Activated CD4-positive, alpha-beta T cell treated with anti-CD3 and anti-CD28 coated beads, Interleukin-2, amount 10 ng/mL, durations not matched to agents 24 days and 14 days (primary cell): ENCODE measurements at regions not wholly inside any gene's neighbourhood (a gene's known extent, or its start where the extent isn't known, plus 50 kb on each side); places are given as distances from the start of the nearest gene placed in this dataset.
"Not testable (repeated sequence)": the region's sequence is repeated elsewhere in the genome, so short reads cannot be mapped to it uniquely, and the experiment has no call there.

Experiments used
- DNase-seq: peaks from one replicate; pipeline ENCODE4 v3.0.0; 2022
- H3K27ac Mint-ChIP-seq: one replicate; pipeline ENCODE4 v1.8.0; 2022; ENCODE audit warnings: mild to moderate bottlenecking, mixed read lengths
- H3K27me3 Mint-ChIP-seq: one replicate; pipeline ENCODE4 v1.8.0; 2022; ENCODE audit warnings: mixed read lengths
- H3K36me3 Mint-ChIP-seq: one replicate; pipeline ENCODE4 v1.8.0; 2022; ENCODE audit warnings: low read depth, mild to moderate bottlenecking, mixed read lengths
- H3K4me1 Mint-ChIP-seq: one replicate; pipeline ENCODE4 v1.8.0; 2021; ENCODE audit warnings: mixed read lengths
- H3K4me3 Mint-ChIP-seq: one replicate; pipeline ENCODE4 v1.8.0; 2022; ENCODE audit warnings: mild to moderate bottlenecking, moderate library complexity, mixed read lengths
- H3K9me3 Mint-ChIP-seq: one replicate; pipeline ENCODE4 v1.8.0; 2021; ENCODE audit warnings: mixed read lengths
- intact Hi-C: fragments of 100-400 bp; cut with micrococcal nuclease; formaldehyde crosslinking; loops from one replicate; pipeline ENCODE4 v1.15.1; 2023

DNA sequence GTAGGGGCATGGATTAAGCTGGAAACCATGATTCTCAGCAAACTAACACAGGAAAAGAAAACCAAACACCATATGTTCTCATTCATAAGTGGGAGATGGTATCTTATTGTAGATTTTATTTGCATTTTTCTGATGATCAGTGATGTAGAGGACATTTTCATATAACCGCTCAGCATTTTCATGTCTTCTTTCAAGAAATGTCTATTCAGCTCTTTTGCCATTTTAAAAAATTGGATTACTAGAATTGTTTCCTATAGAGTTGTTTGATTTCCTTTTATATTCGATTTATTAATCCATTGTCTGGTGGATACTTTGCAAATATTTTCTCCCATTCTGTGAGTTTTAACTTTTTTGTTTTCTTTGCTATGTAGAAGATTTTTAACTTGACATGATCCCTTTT is 682.2 kb upstream of the BCHE start:
- DNase-seq: no peak
- intact Hi-C loops: no loop called here
- Mint-ChIP-seq H3K27ac (no peak overlapping the region), H3K4me1 (no peaks in the 10 kb centered on the region), H3K4me3 (no peak overlapping the region), H3K36me3 (no peaks in the 10 kb centered on the region), H3K9me3 (no peaks in the 10 kb centered on the region), H3K27me3 (no peaks in the 10 kb centered on the region)

DNA sequence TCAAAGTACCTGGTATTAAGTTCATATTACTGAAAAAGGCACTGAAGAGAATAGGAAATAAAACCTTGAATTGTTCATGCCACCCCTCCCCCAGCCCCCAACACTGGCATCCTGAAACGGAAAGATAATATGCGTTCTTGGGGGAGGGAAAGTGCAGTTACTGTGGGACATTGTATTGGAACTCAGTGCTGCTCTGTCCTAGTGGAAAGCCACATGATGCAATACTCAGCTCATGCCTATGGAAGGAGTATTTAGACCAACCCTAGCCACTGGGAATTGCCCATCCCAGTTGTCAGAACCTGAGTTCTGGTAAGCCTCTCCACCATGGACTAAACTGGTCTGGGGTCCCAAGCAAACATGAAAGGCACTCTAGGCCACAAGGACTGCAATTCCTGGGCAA is 680.8 kb upstream of the BCHE start:
- H3K4me3 Mint-ChIP-seq: no peak overlapping the region
- H3K4me1 Mint-ChIP-seq: no peaks in the 10 kb centered on the region
- no peak for DNase-seq
- intact Hi-C loops: no loop called here
- no peak overlapping the region for H3K27ac Mint-ChIP-seq
- H3K9me3 Mint-ChIP-seq: peaks cover 3% of the 10 kb centered on the region
- no peaks in the 10 kb centered on the region for H3K36me3 Mint-ChIP-seq
- no peaks in the 10 kb centered on the region for H3K27me3 Mint-ChIP-seq

DNA sequence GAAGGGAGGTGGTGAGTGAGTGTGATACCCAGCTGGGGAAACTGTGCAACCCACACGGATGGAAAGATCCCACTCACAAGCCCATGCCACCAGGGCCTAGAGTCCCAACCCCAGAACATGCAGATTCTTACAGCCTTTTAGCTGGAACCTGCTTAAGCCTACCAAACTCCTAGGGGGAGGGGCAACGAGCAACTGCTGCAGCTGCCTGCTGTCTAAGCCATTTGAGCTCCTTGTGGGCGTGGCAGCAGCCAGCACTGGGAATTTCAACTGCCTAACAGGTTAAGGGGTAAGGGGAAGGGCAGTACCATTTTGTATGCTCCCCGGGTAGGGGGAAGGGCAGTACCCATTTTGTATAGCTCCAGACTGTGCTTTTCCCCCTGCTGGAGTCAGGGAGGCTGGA is 673.2 kb upstream of the BCHE start:
- intact Hi-C loops: no loop called here
- no peak for DNase-seq
- H3K4me3 Mint-ChIP-seq: no peak overlapping the region
- no peaks in the 10 kb centered on the region for H3K36me3 Mint-ChIP-seq
- peaks cover 14% of the 10 kb centered on the region for H3K9me3 Mint-ChIP-seq
- H3K27ac Mint-ChIP-seq: no peak overlapping the region
- no peaks in the 10 kb centered on the region for H3K27me3 Mint-ChIP-seq
- no peaks in the 10 kb centered on the region for H3K4me1 Mint-ChIP-seq

DNA sequence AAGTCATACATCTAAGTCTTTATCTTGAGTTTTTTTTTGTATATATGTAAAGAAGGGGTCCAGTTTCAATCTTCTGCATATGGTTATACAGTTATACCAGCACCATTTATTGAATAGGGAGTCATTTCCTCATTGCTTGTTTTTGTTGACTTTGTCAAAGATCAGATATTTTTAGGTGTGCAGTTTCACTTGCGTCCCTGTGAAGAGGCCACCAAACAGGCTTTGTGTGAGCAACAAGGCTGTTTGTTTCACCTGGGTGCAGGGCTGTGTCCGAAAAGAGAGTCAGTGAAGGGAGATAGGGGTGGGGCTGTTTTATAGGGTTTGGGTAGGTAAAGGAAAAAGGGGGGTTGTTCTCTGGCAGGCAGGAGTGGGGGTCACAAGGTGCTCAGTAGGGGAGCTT is 663.2 kb upstream of the BCHE start:
- DNase-seq, H3K4me1 Mint-ChIP-seq, H3K27ac Mint-ChIP-seq, H3K36me3 Mint-ChIP-seq, H3K4me3 Mint-ChIP-seq, H3K27me3 Mint-ChIP-seq, intact Hi-C loops: not testable (repeated sequence)
- peaks cover 20% of the 10 kb centered on the region for H3K9me3 Mint-ChIP-seq

DNA sequence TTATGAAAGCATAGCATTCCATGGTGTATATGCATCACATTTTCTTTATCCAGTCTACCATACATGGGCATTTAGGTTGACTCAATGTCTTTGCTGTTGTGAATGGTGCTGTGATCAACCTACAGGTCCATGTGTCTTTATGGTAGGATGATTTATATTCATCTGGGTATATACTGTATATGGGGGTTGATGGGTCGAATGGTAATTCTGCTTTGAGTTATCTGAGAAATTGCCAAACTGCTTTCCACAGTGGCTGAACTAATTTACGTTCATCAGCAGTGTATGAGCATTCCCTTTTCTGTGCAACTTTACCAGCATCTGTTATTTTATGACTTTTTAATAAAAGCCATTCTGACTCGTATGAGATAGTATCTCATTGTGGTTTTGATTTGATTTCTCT is 662.4 kb upstream of the BCHE start:
- Mint-ChIP-seq H3K27me3 (no peaks in the 10 kb centered on the region), H3K27ac (no peak overlapping the region), H3K36me3 (no peaks in the 10 kb centered on the region), H3K4me3 (no peak overlapping the region), H3K4me1 (no peaks in the 10 kb centered on the region), H3K9me3 (peaks cover 20% of the 10 kb centered on the region)
- no peak for DNase-seq
- intact Hi-C loops: no loop called here

DNA sequence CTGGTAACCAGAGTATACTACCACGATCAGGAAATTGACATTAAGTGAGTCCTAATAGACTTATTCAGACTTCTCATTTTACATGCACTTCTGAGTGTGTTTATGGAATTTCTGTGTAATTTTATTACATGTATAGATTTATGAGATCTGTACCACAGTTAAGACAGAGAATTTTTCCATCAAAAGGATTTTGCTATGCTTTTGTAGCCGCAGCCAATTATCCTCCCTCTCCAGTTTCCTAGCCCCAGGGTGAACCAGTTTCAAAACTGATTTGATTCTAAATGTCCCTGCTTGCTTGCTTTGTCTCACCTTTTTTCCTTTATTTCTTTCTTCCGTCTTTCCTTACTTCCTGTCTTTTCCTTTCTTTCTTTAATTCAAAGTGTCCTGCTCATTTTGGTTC is 661.2 kb upstream of the BCHE start:
- DNase-seq: no peak
- intact Hi-C loops: no loop called here
- no peaks in the 10 kb centered on the region for H3K4me1 Mint-ChIP-seq
- no peak overlapping the region for H3K27ac Mint-ChIP-seq
- no peak overlapping the region for H3K4me3 Mint-ChIP-seq
- H3K9me3 Mint-ChIP-seq: peaks cover 20% of the 10 kb centered on the region
- no peaks in the 10 kb centered on the region for H3K27me3 Mint-ChIP-seq
- H3K36me3 Mint-ChIP-seq: no peaks in the 10 kb centered on the region

DNA sequence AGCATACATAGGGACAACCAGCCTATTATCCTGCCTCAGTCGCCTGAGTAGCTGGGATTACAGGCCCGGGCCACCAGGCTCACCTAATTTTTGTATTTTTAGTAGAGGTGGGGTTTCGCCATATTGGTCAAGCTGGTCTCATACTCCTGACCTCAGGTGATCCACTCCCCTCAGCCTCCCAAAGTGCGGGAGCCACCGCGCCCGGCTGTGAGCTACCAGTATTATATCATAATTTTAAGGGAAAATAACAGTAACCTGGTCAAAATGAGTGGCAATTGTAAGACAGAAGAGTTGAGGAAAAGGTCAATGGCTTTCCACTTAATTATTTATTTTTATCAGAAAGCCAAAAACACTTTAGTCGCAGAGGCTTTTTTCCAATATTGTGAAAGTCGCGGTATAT is 652.6 kb upstream of the BCHE start:
- Mint-ChIP-seq H3K36me3 (no peaks in the 10 kb centered on the region), H3K27me3 (no peaks in the 10 kb centered on the region), H3K9me3 (no peaks in the 10 kb centered on the region), H3K4me1 (no peaks in the 10 kb centered on the region), H3K27ac (no peak overlapping the region), H3K4me3 (no peak overlapping the region)
- DNase-seq: no peak
- intact Hi-C loops: no loop called here

DNA sequence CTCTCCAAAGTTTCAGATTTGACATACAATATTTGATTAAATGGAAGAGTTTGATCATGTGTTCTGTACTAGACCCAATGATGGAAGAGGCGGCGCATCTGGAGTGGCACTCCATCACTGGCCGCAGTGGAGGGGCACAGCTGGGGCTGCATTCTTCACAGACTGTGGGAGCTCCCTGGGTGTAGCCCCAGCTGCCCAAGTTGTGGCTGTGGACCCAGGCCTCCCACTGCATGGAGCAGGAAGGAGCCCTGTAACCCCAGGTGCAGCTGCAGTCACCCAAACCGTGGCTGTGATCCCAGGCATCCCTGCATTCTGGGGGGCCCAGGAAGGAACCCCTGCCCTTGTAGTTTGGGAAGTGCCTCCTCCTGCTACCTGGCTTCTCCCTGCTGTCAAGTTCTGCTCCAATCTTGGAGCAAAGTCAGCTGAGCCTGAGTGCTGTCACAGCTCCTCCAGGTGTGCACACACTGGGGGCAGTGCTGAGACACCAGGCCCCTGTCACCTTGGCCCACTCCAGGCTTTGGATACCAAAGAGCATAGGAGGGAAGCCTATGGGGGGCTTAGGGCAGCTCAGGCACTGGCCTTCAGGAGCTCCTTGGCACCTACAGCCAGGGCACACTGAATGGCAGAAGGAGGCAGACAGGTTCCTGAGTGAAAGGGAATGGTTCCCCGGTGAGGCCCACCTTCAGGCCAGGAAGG is 651.9 kb upstream of the BCHE start:
- DNase-seq: no peak
- H3K27me3 Mint-ChIP-seq: no peaks in the 10 kb centered on the region
- H3K4me3 Mint-ChIP-seq: no peak overlapping the region
- H3K27ac Mint-ChIP-seq: no peak overlapping the region
- intact Hi-C loops: no loop called here
- H3K36me3 Mint-ChIP-seq: no peaks in the 10 kb centered on the region
- no peaks in the 10 kb centered on the region for H3K4me1 Mint-ChIP-seq
- no peaks in the 10 kb centered on the region for H3K9me3 Mint-ChIP-seq

DNA sequence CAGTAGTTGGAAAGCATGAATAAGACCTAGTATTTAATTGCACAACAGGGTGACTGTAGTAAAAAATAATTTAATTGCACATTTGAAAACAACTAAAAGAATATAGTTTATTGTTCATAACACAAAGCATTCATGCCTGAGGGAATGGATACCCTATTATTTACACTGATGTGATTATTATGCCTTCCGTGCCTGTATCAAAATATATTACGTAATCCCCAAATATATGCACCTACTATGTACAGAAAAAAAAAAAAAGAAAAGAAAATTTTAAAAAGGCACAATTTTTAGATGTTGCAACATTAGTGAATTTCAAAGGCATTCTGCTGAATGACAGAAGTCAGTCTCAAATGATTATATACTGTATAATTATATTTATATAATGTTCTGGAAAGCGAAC is 647.2 kb upstream of the BCHE start:
- intact Hi-C loops: no loop called here
- Mint-ChIP-seq H3K4me1 (no peaks in the 10 kb centered on the region), H3K4me3 (no peak overlapping the region), H3K9me3 (peaks cover 3% of the 10 kb centered on the region), H3K27me3 (no peaks in the 10 kb centered on the region), H3K36me3 (no peaks in the 10 kb centered on the region), H3K27ac (no peak overlapping the region)
- DNase-seq: no peak

DNA sequence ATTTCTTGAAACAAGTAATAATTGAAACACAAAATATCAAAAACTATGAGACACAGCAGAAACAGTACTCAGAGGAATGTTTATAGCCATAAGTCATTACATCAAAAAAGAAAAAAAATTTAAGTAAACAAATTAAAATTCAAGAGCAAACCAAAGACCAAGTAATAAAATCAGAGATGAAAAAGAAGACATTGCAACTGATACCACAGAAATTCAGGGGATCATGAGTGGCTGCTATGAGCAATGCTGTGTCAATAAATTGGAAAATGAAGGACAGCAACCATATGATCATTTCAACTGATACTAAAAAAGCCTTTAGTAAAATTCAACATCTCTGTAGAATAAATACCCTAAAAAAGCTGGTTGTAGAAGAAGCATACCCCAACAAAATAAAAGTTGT is 644.1 kb upstream of the BCHE start:
- Mint-ChIP-seq H3K4me3 (no peak overlapping the region), H3K27me3 (no peaks in the 10 kb centered on the region), H3K36me3 (no peaks in the 10 kb centered on the region), H3K9me3 (peaks cover 3% of the 10 kb centered on the region), H3K27ac (no peak overlapping the region), H3K4me1 (no peaks in the 10 kb centered on the region)
- intact Hi-C loops: no loop called here
- no peak for DNase-seq

DNA sequence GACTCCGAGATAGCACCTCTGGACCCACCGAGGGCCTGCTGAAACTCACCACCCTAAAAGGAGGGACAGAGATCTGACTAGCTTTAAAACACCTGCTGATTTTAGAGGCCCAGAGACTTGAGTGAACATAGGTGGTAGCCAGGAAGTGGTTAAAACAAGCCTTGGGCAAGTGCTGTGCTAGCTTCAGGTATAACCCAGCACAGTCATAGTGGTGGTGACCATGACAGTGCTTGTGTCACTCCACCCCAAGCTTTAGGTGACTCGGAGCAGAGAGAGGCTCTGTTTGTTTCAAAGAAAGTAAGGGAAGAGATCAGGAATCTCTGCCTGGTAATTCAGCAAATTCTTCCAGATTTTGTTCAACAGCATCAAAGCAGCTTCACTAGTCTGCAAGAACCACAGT is 641.1 kb upstream of the BCHE start:
- H3K27me3 Mint-ChIP-seq: no peaks in the 10 kb centered on the region
- H3K4me3 Mint-ChIP-seq: no peak overlapping the region
- H3K9me3 Mint-ChIP-seq: peaks cover 3% of the 10 kb centered on the region
- DNase-seq: no peak
- intact Hi-C loops: no loop called here
- H3K4me1 Mint-ChIP-seq: no peaks in the 10 kb centered on the region
- no peaks in the 10 kb centered on the region for H3K36me3 Mint-ChIP-seq
- H3K27ac Mint-ChIP-seq: no peak overlapping the region

DNA sequence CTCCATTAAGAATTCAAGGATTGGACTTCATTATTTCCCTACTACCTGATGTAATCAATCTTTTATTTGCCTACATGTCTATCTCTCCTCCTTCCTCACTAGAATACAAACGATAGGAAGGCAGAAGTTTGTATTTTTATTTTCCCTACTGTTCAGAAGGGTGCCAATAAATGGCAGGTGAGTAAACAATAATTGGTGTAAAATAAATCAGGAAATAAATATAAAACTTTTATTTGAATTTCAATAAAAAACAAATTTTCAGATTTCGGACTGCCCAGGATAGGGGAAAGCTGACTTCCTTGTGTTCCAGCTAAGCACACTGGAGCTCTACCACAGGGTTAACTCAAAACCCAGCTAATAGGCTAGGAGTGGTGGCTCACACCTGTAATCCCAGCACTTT is 636.3 kb upstream of the BCHE start:
- no peak overlapping the region for H3K27ac Mint-ChIP-seq
- no peaks in the 10 kb centered on the region for H3K27me3 Mint-ChIP-seq
- no peak overlapping the region for H3K4me3 Mint-ChIP-seq
- no peak for DNase-seq
- H3K9me3 Mint-ChIP-seq: peaks cover 6% of the 10 kb centered on the region
- intact Hi-C loops: no loop called here
- no peaks in the 10 kb centered on the region for H3K36me3 Mint-ChIP-seq
- H3K4me1 Mint-ChIP-seq: no peaks in the 10 kb centered on the region

DNA sequence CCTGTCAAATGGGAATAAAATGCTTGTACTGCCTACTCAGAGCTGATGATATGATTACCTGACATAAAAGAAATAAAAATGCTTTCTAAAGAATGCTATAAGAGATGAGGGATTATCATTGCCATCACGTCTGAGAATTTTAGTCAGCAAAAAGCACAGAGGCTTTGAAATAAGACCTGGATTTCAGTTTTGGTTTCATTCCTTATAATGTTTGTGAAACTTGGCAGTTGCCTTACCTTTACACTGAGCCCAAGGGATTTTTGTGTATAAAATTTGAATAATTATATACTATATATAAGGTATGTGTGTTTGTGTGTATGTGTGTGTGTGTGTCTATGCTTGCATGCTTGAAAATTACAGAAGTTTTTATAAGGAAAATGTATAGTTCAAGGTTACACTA is 634.8 kb upstream of the BCHE start:
- intact Hi-C loops: no loop called here
- Mint-ChIP-seq H3K4me1 (no peaks in the 10 kb centered on the region), H3K4me3 (no peak overlapping the region), H3K27me3 (no peaks in the 10 kb centered on the region), H3K36me3 (no peaks in the 10 kb centered on the region), H3K9me3 (peaks cover 6% of the 10 kb centered on the region), H3K27ac (no peak overlapping the region)
- no peak for DNase-seq

DNA sequence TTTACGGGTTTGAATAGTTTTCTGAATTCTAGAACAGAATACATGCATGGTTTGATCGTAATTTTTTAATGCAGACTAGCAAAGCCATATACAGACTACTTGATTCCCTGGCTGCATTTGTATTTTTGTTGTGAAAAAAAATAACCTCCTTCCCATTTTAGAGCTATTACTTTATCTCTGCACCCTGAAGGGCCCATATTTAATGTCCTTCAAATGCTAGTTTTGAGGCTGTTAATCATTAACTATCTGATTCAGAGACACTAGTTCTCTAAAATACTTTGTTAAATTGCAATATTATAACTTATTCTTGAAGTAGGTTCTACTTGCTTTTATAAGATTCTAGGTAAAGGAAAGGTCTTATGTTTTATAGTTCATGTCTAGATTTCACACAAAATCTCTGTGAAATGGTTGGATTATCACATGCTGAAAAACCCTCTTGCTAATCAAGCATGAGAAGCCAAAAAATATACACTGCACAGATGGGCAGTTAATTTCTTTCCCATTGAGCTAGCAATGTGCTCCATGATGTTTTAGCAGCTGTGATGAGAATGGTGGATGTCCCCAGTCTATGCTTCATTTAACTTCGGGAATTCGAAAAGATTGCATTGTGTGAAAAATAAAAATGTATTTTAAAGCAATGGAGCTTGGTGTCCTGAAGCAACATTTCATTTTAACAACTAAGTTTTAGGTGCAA is 634.0 kb upstream of the BCHE start:
- intact Hi-C loops: no loop called here
- Mint-ChIP-seq H3K27me3 (no peaks in the 10 kb centered on the region), H3K9me3 (peaks cover 6% of the 10 kb centered on the region), H3K36me3 (no peaks in the 10 kb centered on the region), H3K27ac (no peak overlapping the region), H3K4me3 (no peak overlapping the region), H3K4me1 (no peaks in the 10 kb centered on the region)
- no peak for DNase-seq

DNA sequence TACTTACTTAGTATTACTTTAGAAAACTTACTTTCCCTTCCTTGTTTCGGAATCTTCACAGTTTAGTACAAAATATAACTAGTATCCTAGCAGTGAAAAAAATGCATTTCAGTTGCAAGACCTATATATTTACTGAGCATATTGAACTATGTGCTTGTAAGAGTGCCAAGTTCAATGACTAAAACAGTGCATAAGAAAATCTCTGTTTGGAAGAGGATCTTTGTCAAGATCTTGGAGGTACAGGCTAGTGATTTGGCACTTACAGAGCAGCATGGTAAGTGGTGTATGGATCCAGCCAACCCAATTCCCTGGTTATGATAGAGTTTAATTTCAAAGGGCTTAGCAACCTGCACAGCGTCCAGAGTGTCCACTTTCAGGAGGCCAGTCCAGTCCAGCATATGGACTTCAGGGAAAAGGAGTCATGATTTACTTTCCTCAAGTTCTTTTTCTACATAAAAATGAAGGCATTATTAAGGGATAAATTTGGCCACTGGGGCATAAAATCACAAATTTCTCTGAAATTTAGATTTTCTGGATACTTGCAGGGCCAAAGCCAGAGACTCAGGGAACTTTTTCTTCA is 625.8 kb upstream of the BCHE start:
- no peak for DNase-seq
- Mint-ChIP-seq H3K9me3 (no peaks in the 10 kb centered on the region), H3K4me3 (no peak overlapping the region), H3K4me1 (no peaks in the 10 kb centered on the region), H3K27me3 (no peaks in the 10 kb centered on the region), H3K27ac (no peak overlapping the region), H3K36me3 (no peaks in the 10 kb centered on the region)
- intact Hi-C loops: no loop called here
